ENCODE measurements at regions not wholly inside any gene's neighbourhood (a gene's known extent, or its start where the extent isn't known, plus 50 kb on each side); places are given as distances from the start of the nearest gene placed in this dataset.
"Not testable (repeated sequence)": the region's sequence is repeated elsewhere in the genome, so short reads cannot be mapped to it uniquely, and the experiment has no call there.

GRCh38 chr5:122515210-122515609 lies 203.2 kb downstream of the SNCAIP start:
- not testable (repeated sequence) for H3K4ac ChIP-seq (ENCODE audit: low read depth in 1 of 2, low read length in 2 of 2); H3K18ac ChIP-seq (ENCODE audit: low read depth in 1 of 2, low read length in 2 of 2); H3K36me3 ChIP-seq (ENCODE audit: control insufficient read depth in 1 of 2, insufficient read depth in 2 of 2, low read depth in 1 of 2, low read length in 2 of 2); H3K4me3 ChIP-seq (ENCODE audit: insufficient read depth in 1 of 2, low read depth in 1 of 2, low read length in 2 of 2); H3K79me1 ChIP-seq (replicated peaks; ENCODE audit: low read length, poor library complexity, severe bottlenecking); DNase-seq; H2BK5ac ChIP-seq (ENCODE audit: low read depth, low read length, poor library complexity, severe bottlenecking); H2AFZ ChIP-seq (ENCODE audit: low read depth, low read length); H3K4me1 ChIP-seq (ENCODE audit: control insufficient read depth, insufficient read depth, low read depth, low read length); H3K9ac ChIP-seq (ENCODE audit: low read length); H2AK5ac ChIP-seq (ENCODE audit: low read length, severe bottlenecking); H2BK12ac ChIP-seq (ENCODE audit: low read length in 2 of 2); H3K4me2 ChIP-seq (ENCODE audit: low read length, poor library complexity, severe bottlenecking); H3K14ac ChIP-seq (ENCODE audit: low read length in 2 of 2); H3K27ac ChIP-seq (ENCODE audit: low read length, poor library complexity, severe bottlenecking); H2BK15ac ChIP-seq (ENCODE audit: low read depth, poor library complexity, severe bottlenecking); H2BK120ac ChIP-seq (ENCODE audit: low read depth, low read length); H4K91ac ChIP-seq (ENCODE audit: low read length); H3K23ac ChIP-seq (ENCODE audit: low read length in 2 of 2); H3K27me3 ChIP-seq (ENCODE audit: control insufficient read depth in 1 of 2, insufficient read depth in 1 of 2, low read length in 2 of 2); H3K9me3 ChIP-seq (ENCODE audit: control insufficient read depth, low read length); H4K8ac ChIP-seq (ENCODE audit: low read length)
- WGBS = 95% methylated on average over 20 of the region's 23 CpGs

- Histone ChIP-seq H2AFZ (ENCODE audit: low read depth, low read length) (no peak overlapping the region), H3K9me3 (ENCODE audit: control insufficient read depth, low read length) (no peaks in the 10 kb centered on the region), H3K14ac (ENCODE audit: low read length in 2 of 2) (peak overlapping the region in 1 of 2 experiments; percentile 55), H4K8ac (ENCODE audit: low read length) (no peak overlapping the region), H3K4me2 (ENCODE audit: low read length, poor library complexity, severe bottlenecking) (no peak overlapping the region), H3K4ac (ENCODE audit: low read depth in 1 of 2, low read length in 2 of 2) (no peak overlapping the region), H3K36me3 (ENCODE audit: control insufficient read depth in 1 of 2, insufficient read depth in 2 of 2, low read depth in 1 of 2, low read length in 2 of 2) (no peaks in the 10 kb centered on the region), H3K79me1 (replicated peaks; ENCODE audit: low read length, poor library complexity, severe bottlenecking) (no peaks in the 10 kb centered on the region), H3K27me3 (ENCODE audit: control insufficient read depth in 1 of 2, insufficient read depth in 1 of 2, low read length in 2 of 2) (peaks cover 2 to 3% of the 10 kb centered on the region in 2 experiments), H2BK15ac (ENCODE audit: low read depth, poor library complexity, severe bottlenecking) (no peak overlapping the region), H3K23ac (ENCODE audit: low read length in 2 of 2) (no peak overlapping the region), H3K18ac (ENCODE audit: low read depth in 1 of 2, low read length in 2 of 2) (no peak overlapping the region), H3K4me3 (ENCODE audit: insufficient read depth in 1 of 2, low read depth in 1 of 2, low read length in 2 of 2) (no peak overlapping the region), H3K9ac (ENCODE audit: low read length) (no peak overlapping the region), H3K4me1 (ENCODE audit: control insufficient read depth, insufficient read depth, low read depth, low read length) (no peaks in the 10 kb centered on the region), H2BK12ac (ENCODE audit: low read length in 2 of 2) (no peak overlapping the region), H2BK5ac (ENCODE audit: low read depth, low read length, poor library complexity, severe bottlenecking) (no peak overlapping the region), H2AK5ac (ENCODE audit: low read length, severe bottlenecking) (no peak overlapping the region), H3K27ac (ENCODE audit: low read length, poor library complexity, severe bottlenecking) (no peak overlapping the region), H2BK120ac (ENCODE audit: low read depth, low read length) (no peak overlapping the region), H4K91ac (ENCODE audit: low read length) (no peak overlapping the region)
- WGBS = 48% methylated on average over 5 of the region's 6 CpGs
- peak; percentile 76 for DNase-seq
These were observed 203.8 kb downstream of the SNCAIP start for GRCh38 chr5:122515709-122516431.

- Histone ChIP-seq H3K9me3 (ENCODE audit: control insufficient read depth, low read length) (no peaks in the 10 kb centered on the region), H2BK15ac (ENCODE audit: low read depth, poor library complexity, severe bottlenecking) (no peak overlapping the region), H3K79me1 (replicated peaks; ENCODE audit: low read length, poor library complexity, severe bottlenecking) (no peaks in the 10 kb centered on the region), H3K4me3 (ENCODE audit: insufficient read depth in 1 of 2, low read depth in 1 of 2, low read length in 2 of 2) (no peak overlapping the region), H3K27ac (ENCODE audit: low read length, poor library complexity, severe bottlenecking) (no peak overlapping the region), H3K9ac (ENCODE audit: low read length) (no peak overlapping the region), H3K18ac (ENCODE audit: low read depth in 1 of 2, low read length in 2 of 2) (no peak overlapping the region), H2AK5ac (ENCODE audit: low read length, severe bottlenecking) (no peak overlapping the region), H2AFZ (ENCODE audit: low read depth, low read length) (no peak overlapping the region), H4K8ac (ENCODE audit: low read length) (no peak overlapping the region), H3K4me2 (ENCODE audit: low read length, poor library complexity, severe bottlenecking) (no peak overlapping the region), H2BK12ac (ENCODE audit: low read length in 2 of 2) (no peak overlapping the region), H3K4ac (ENCODE audit: low read depth in 1 of 2, low read length in 2 of 2) (no peak overlapping the region), H2BK120ac (ENCODE audit: low read depth, low read length) (no peak overlapping the region), H3K4me1 (ENCODE audit: control insufficient read depth, insufficient read depth, low read depth, low read length) (no peaks in the 10 kb centered on the region), H3K23ac (ENCODE audit: low read length in 2 of 2) (no peak overlapping the region), H2BK5ac (ENCODE audit: low read depth, low read length, poor library complexity, severe bottlenecking) (no peak overlapping the region), H3K14ac (ENCODE audit: low read length in 2 of 2) (no peak overlapping the region), H3K27me3 (ENCODE audit: control insufficient read depth in 1 of 2, insufficient read depth in 1 of 2, low read length in 2 of 2) (peaks cover 2 to 3% of the 10 kb centered on the region in 2 experiments), H3K36me3 (ENCODE audit: control insufficient read depth in 1 of 2, insufficient read depth in 2 of 2, low read depth in 1 of 2, low read length in 2 of 2) (no peaks in the 10 kb centered on the region), H4K91ac (ENCODE audit: low read length) (no peak overlapping the region)
- DNase-seq = no peak
- 72% methylated on average over 4 of the region's 4 CpGs for WGBS
These were observed 204.4 kb downstream of the SNCAIP start for GRCh38 chr5:122516432-122516743.

GRCh38 chr5:122517091-122517490 lies 205.1 kb downstream of the SNCAIP start:
- Histone ChIP-seq H2BK12ac (ENCODE audit: low read length in 2 of 2) (no peak overlapping the region), H3K4me3 (ENCODE audit: insufficient read depth in 1 of 2, low read depth in 1 of 2, low read length in 2 of 2) (no peak overlapping the region), H3K9ac (ENCODE audit: low read length) (no peak overlapping the region), H2BK15ac (ENCODE audit: low read depth, poor library complexity, severe bottlenecking) (no peak overlapping the region), H3K4me1 (ENCODE audit: control insufficient read depth, insufficient read depth, low read depth, low read length) (no peaks in the 10 kb centered on the region), H3K79me1 (replicated peaks; ENCODE audit: low read length, poor library complexity, severe bottlenecking) (no peaks in the 10 kb centered on the region), H3K4me2 (ENCODE audit: low read length, poor library complexity, severe bottlenecking) (no peak overlapping the region), H4K8ac (ENCODE audit: low read length) (no peak overlapping the region), H3K18ac (ENCODE audit: low read depth in 1 of 2, low read length in 2 of 2) (no peak overlapping the region), H2AK5ac (ENCODE audit: low read length, severe bottlenecking) (no peak overlapping the region), H3K9me3 (ENCODE audit: control insufficient read depth, low read length) (no peaks in the 10 kb centered on the region), H4K91ac (ENCODE audit: low read length) (no peak overlapping the region), H3K36me3 (ENCODE audit: control insufficient read depth in 1 of 2, insufficient read depth in 2 of 2, low read depth in 1 of 2, low read length in 2 of 2) (no peaks in the 10 kb centered on the region), H2BK5ac (ENCODE audit: low read depth, low read length, poor library complexity, severe bottlenecking) (no peak overlapping the region), H3K27me3 (ENCODE audit: control insufficient read depth in 1 of 2, insufficient read depth in 1 of 2, low read length in 2 of 2) (peaks cover 2 to 3% of the 10 kb centered on the region in 2 experiments), H3K27ac (ENCODE audit: low read length, poor library complexity, severe bottlenecking) (no peak overlapping the region), H3K23ac (ENCODE audit: low read length in 2 of 2) (no peak overlapping the region), H2BK120ac (ENCODE audit: low read depth, low read length) (no peak overlapping the region), H2AFZ (ENCODE audit: low read depth, low read length) (no peak overlapping the region), H3K4ac (ENCODE audit: low read depth in 1 of 2, low read length in 2 of 2) (no peak overlapping the region), H3K14ac (ENCODE audit: low read length in 2 of 2) (no peak overlapping the region)
- WGBS = 80% methylated on average over 1 of the region's 1 CpG
- DNase-seq = no peak

All from mesenchymal stem cell (in vitro differentiated cells and primary cell).